Fibroblast of pulmonary artery (primary cell): ENCODE measurements at regions not wholly inside any gene's neighbourhood (a gene's known extent, or its start where the extent isn't known, plus 50 kb on each side); places are given as distances from the start of the nearest gene placed in this dataset.
"Not testable (repeated sequence)": the region's sequence is repeated elsewhere in the genome, so short reads cannot be mapped to it uniquely, and the experiment has no call there.

ENCODE experiments used
- DNase-seq: peaks from one replicate; pipeline ENCODE4 v3.0.0-alpha.2; 2010; ENCODE audit warnings: low read depth
- H3K4me3 ChIP-seq: replicated peaks from 2 replicates; pipeline ENCODE4 v1.5.1; 2011; ENCODE audit warnings: low read depth, mild to moderate bottlenecking, control low read depth, low read length, moderate library complexity
- CTCF ChIP-seq: IDR thresholded peaks from 2 replicates; pipeline ENCODE4 v1.5.1; 2011; ENCODE audit warnings: mild to moderate bottlenecking, control low read depth, low read length, inconsistent platforms; ENCODE audit errors: missing control alignments

GRCh38 chr13:86486582-86486981 lies 687.4 kb upstream of the SLITRK6 start:
- no peak overlapping the region for H3K4me3 ChIP-seq
- DNase-seq: no peak
- TF ChIP-seq CTCF: no peak

GRCh38 chr13:86491121-86491520 lies 691.9 kb upstream of the SLITRK6 start:
- no peak for DNase-seq
- no peak overlapping the region for H3K4me3 ChIP-seq
- TF ChIP-seq CTCF: no peak

GRCh38 chr13:86501931-86502330 lies 702.7 kb upstream of the SLITRK6 start:
- DNase-seq, H3K4me3 ChIP-seq: not testable (repeated sequence)

GRCh38 chr13:86510792-86511191 lies 711.6 kb upstream of the SLITRK6 start:
- no peak for DNase-seq
- no peak for TF ChIP-seq CTCF

GRCh38 chr13:86541461-86541860 lies 742.2 kb upstream of the SLITRK6 start:
- TF ChIP-seq CTCF: no peak
- DNase-seq: no peak
- H3K4me3 ChIP-seq: no peak overlapping the region

More at GRCh38 chr13:86510792-86511191, 711.6 kb upstream of the SLITRK6 start:
- H3K4me3 ChIP-seq: no peak overlapping the region

GRCh38 chr13:86554066-86554465 lies 754.8 kb upstream of the SLITRK6 start:
- no peak for DNase-seq
- TF ChIP-seq CTCF: no peak
- H3K4me3 ChIP-seq: no peak overlapping the region

GRCh38 chr13:86559901-86560300 lies 760.7 kb upstream of the SLITRK6 start:
- no peak for DNase-seq
- H3K4me3 ChIP-seq: no peak overlapping the region
- TF ChIP-seq CTCF: no peak

- DNase-seq: no peak
- no peak overlapping the region for H3K4me3 ChIP-seq
- no peak for TF ChIP-seq CTCF
Observed at GRCh38 chr13:86562866-86563265, 763.6 kb upstream of the SLITRK6 start.
